GM19372 (cell line): ENCODE measurements at regions not wholly inside any gene's neighbourhood (a gene's known extent, or its start where the extent isn't known, plus 50 kb on each side); places are given as distances from the start of the nearest gene placed in this dataset.
A peak's percentile ranks its signal among the peaks of the same experiment; 100 is the strongest.

Experiments
- ATAC-seq: cut with Tn5 transposase; IDR thresholded peaks from one replicate; pipeline ENCODE4 v1.9.1; 2021; ENCODE audit warnings: mild to moderate bottlenecking, low read depth, moderate library complexity; ENCODE audit not compliant: unreplicated experiment

- no peak for ATAC-seq
Measured at GRCh38 chrY:12981074-12981473, 76.4 kb downstream of the DDX3Y start.

GRCh38 chrY:12982249-12982829, 77.7 kb downstream of the DDX3Y start:
- ATAC-seq, result no peak

GRCh38 chrY:12984637-12985344, 80.1 kb downstream of the DDX3Y start:
- no peak for ATAC-seq

GRCh38 chrY:13017493-13017892, 112.8 kb downstream of the DDX3Y start:
- ATAC-seq, result no peak

GRCh38 chrY:13019486-13019885, 114.8 kb downstream of the DDX3Y start:
- no peak for ATAC-seq

GRCh38 chrY:13020839-13021238, 116.2 kb downstream of the DDX3Y start:
- no peak for ATAC-seq

GRCh38 chrY:13023607-13024006, 118.9 kb downstream of the DDX3Y start:
- no peak for ATAC-seq

- no peak for ATAC-seq
Measured at GRCh38 chrY:13024447-13024846, 119.8 kb downstream of the DDX3Y start.

GRCh38 chrY:13026906-13027305, 122.2 kb downstream of the DDX3Y start:
- ATAC-seq, result no peak

- ATAC-seq, result no peak
Measured at GRCh38 chrY:13040232-13040631, 135.6 kb downstream of the DDX3Y start.

- ATAC-seq, result no peak
Measured at GRCh38 chrY:13053501-13053900, 148.8 kb downstream of the DDX3Y start.

GRCh38 chrY:13066372-13066771, 161.7 kb downstream of the DDX3Y start:
- no peak for ATAC-seq

GRCh38 chrY:13068696-13069095, 164.0 kb downstream of the DDX3Y start:
- ATAC-seq, result no peak

GRCh38 chrY:13069111-13069510, 164.4 kb downstream of the DDX3Y start:
- no peak for ATAC-seq

GRCh38 chrY:13082748-13083147, 178.1 kb downstream of the DDX3Y start:
- ATAC-seq, result no peak

- ATAC-seq, result no peak
Measured at GRCh38 chrY:13091575-13091974, 186.9 kb downstream of the DDX3Y start.

- ATAC-seq, result no peak
Measured at GRCh38 chrY:13092986-13093385, 188.3 kb downstream of the DDX3Y start.

GRCh38 chrY:13093461-13093860, 188.8 kb downstream of the DDX3Y start:
- ATAC-seq, result no peak

GRCh38 chrY:13094411-13094810, 189.7 kb downstream of the DDX3Y start:
- ATAC-seq, result no peak

GRCh38 chrY:13094904-13095600, 190.4 kb downstream of the DDX3Y start:
- ATAC-seq, result no peak

GRCh38 chrY:13126881-13127456, 222.3 kb downstream of the DDX3Y start:
- ATAC-seq, result peak; percentile 85
